ENCODE measurements at regions not wholly inside any gene's neighbourhood (a gene's known extent, or its start where the extent isn't known, plus 50 kb on each side); places are given as distances from the start of the nearest gene placed in this dataset.

GRCh38 chr2:2791031-2791430 is 460.0 kb upstream of the MYT1L start:
- DNase-seq (ENCODE audit: extremely low spot score), result no peak
- POLR2A ChIA-PET, result no interaction called here
- CTCF ChIA-PET, result no interaction called here
- no peak for TF ChIP-seq CTCF (IDR thresholded peaks at IDR 0.05; ENCODE audit: control extremely low read depth, extremely low read depth, low read depth, missing control alignments)

- DNase-seq (ENCODE audit: extremely low spot score), result no peak
- CTCF ChIA-PET, result no interaction called here
- POLR2A ChIA-PET, result no interaction called here
- no peak for TF ChIP-seq CTCF (IDR thresholded peaks at IDR 0.05; ENCODE audit: control extremely low read depth, extremely low read depth, low read depth, missing control alignments)
Observed at GRCh38 chr2:2788076-2788475, 457.0 kb upstream of the MYT1L start.

GRCh38 chr2:2787301-2787907 is 456.3 kb upstream of the MYT1L start:
- CTCF ChIA-PET, result no interaction called here
- TF ChIP-seq CTCF (IDR thresholded peaks at IDR 0.05; ENCODE audit: control extremely low read depth, extremely low read depth, low read depth, missing control alignments), result no peak
- DNase-seq (ENCODE audit: extremely low spot score), result no peak
- POLR2A ChIA-PET, result no interaction called here

GRCh38 chr2:2782007-2782406 is 450.9 kb upstream of the MYT1L start:
- POLR2A ChIA-PET, result no interaction called here
- CTCF ChIA-PET, result no interaction called here
- no peak for DNase-seq (ENCODE audit: extremely low spot score)
- no peak for TF ChIP-seq CTCF (IDR thresholded peaks at IDR 0.05; ENCODE audit: control extremely low read depth, extremely low read depth, low read depth, missing control alignments)

- no peak for DNase-seq (ENCODE audit: extremely low spot score)
- TF ChIP-seq CTCF (IDR thresholded peaks at IDR 0.05; ENCODE audit: control extremely low read depth, extremely low read depth, low read depth, missing control alignments), result no peak
- ChIA-PET CTCF (no interaction called here), POLR2A (no interaction called here)
Observed at GRCh38 chr2:2779727-2780126, 448.7 kb upstream of the MYT1L start.

GRCh38 chr2:2777876-2778275 is 446.8 kb upstream of the MYT1L start:
- CTCF ChIA-PET, result no interaction called here
- no peak for TF ChIP-seq CTCF (IDR thresholded peaks at IDR 0.05; ENCODE audit: control extremely low read depth, extremely low read depth, low read depth, missing control alignments)
- POLR2A ChIA-PET, result no interaction called here
- DNase-seq (ENCODE audit: extremely low spot score), result no peak

GRCh38 chr2:2777213-2777612 is 446.1 kb upstream of the MYT1L start:
- ChIA-PET POLR2A (no interaction called here), CTCF (no interaction called here)
- no peak for TF ChIP-seq CTCF (IDR thresholded peaks at IDR 0.05; ENCODE audit: control extremely low read depth, extremely low read depth, low read depth, missing control alignments)
- no peak for DNase-seq (ENCODE audit: extremely low spot score)
